ENCODE measurements at regions not wholly inside any gene's neighbourhood (a gene's known extent, or its start where the extent isn't known, plus 50 kb on each side); places are given as distances from the start of the nearest gene placed in this dataset.

- POLR2A ChIA-PET (ENCODE audit: low non-redundant PET): no interaction called here
- no peak overlapping the region for H3K27ac ChIP-seq
- CTCF ChIA-PET: interaction anchor here (0.7 kb wide), 1 partner anchor 19 kb away, joined by 3 read pairs; no protein-coding TSS in a partner anchor
- no peak for TF ChIP-seq CTCF (conservative IDR thresholded peaks at IDR 0.05; ENCODE audit: low read depth)
- no peak for DNase-seq (ENCODE audit: low spot score)
Observed at GRCh38 chr20:16119909-16120308, 453.3 kb downstream of the KIF16B start.

- TF ChIP-seq CTCF (conservative IDR thresholded peaks at IDR 0.05; ENCODE audit: low read depth): no peak
- H3K27ac ChIP-seq: no peak overlapping the region
- ChIA-PET POLR2A (ENCODE audit: low non-redundant PET) (no interaction called here), CTCF (no interaction called here)
- no peak for DNase-seq (ENCODE audit: low spot score)
Observed at GRCh38 chr20:16115911-16116552, 457.2 kb downstream of the KIF16B start.

- no peak for DNase-seq (ENCODE audit: low spot score)
- ChIA-PET POLR2A (ENCODE audit: low non-redundant PET) (no interaction called here), CTCF (interaction anchor here (0.6 kb wide), 1 partner anchor 29 kb away, joined by 3 read pairs; no protein-coding TSS in a partner anchor)
- no peak overlapping the region for H3K27ac ChIP-seq
- TF ChIP-seq CTCF (conservative IDR thresholded peaks at IDR 0.05; ENCODE audit: low read depth): no peak
Observed at GRCh38 chr20:16113736-16114135, 459.5 kb downstream of the KIF16B start.

- TF ChIP-seq CTCF (conservative IDR thresholded peaks at IDR 0.05; ENCODE audit: low read depth): no peak
- H3K27ac ChIP-seq: no peak overlapping the region
- CTCF ChIA-PET: no interaction called here
- POLR2A ChIA-PET (ENCODE audit: low non-redundant PET): no interaction called here
- no peak for DNase-seq (ENCODE audit: low spot score)
Observed at GRCh38 chr20:16111852-16112412, 461.3 kb downstream of the KIF16B start.

- POLR2A ChIA-PET (ENCODE audit: low non-redundant PET): no interaction called here
- TF ChIP-seq CTCF (conservative IDR thresholded peaks at IDR 0.05; ENCODE audit: low read depth): no peak
Observed at GRCh38 chr20:16111172-16111832, 461.9 kb downstream of the KIF16B start.

GRCh38 chr20:16107172-16107870 is 465.9 kb downstream of the KIF16B start:
- POLR2A ChIA-PET (ENCODE audit: low non-redundant PET): no interaction called here
- no peak overlapping the region for H3K27ac ChIP-seq
- no peak for DNase-seq (ENCODE audit: low spot score)
- CTCF ChIA-PET: no interaction called here
- TF ChIP-seq CTCF (conservative IDR thresholded peaks at IDR 0.05; ENCODE audit: low read depth): no peak

More at GRCh38 chr20:16111172-16111832, 461.9 kb downstream of the KIF16B start:
- CTCF ChIA-PET: no interaction called here
- no peak for DNase-seq (ENCODE audit: low spot score)
- H3K27ac ChIP-seq: no peak overlapping the region
